GM12878 (cell line): ENCODE measurements at regions not wholly inside any gene's neighbourhood (a gene's known extent, or its start where the extent isn't known, plus 50 kb on each side); places are given as distances from the start of the nearest gene placed in this dataset.

ENCODE experiments used
- ATAC-seq: fragments of 200-7000 bp; cut with Tn5 transposase; 3 replicates; pipeline ENCODE4 v1.9.1; 2020; ENCODE audit warnings: mild to moderate bottlenecking, moderate library complexity
- BruUV-seq: library from RNA; stranded (reverse); fragments of 400-500 nt; replicated peaks from 2 replicates; lab custom pipeline; 2021; lab: Mats Ljungman, UMichigan
- CTCF ChIA-PET: fragments of 300-600 bp; sonication (Branson Sonifier 250); formaldehyde crosslinking; extraction: SDS; loops from one replicate; lab custom pipeline; 2021; ENCODE audit warnings: inconsistent platforms; lab: Yijun Ruan, JAX
- POLR2A ChIA-PET: fragments of 350-600 bp; formaldehyde crosslinking; extraction: SDS; loops from one replicate; lab custom pipeline; 2021; ENCODE audit warnings: inconsistent platforms; lab: Charles Lee
- RAD21 ChIA-PET: fragments of 300-600 bp; sonication (Branson Sonifier 250); formaldehyde crosslinking; loops from one replicate; lab custom pipeline; 2023; ENCODE audit warnings: antibody characterized with exemption; ENCODE audit not compliant: unreplicated experiment; lab: Charles Lee
- SMC1A ChIA-PET: fragments of 300-600 bp; sonication (Branson Sonifier 250); formaldehyde crosslinking; loops from one replicate; lab custom pipeline; 2023; ENCODE audit not compliant: unreplicated experiment, uncharacterized antibody; lab: Charles Lee
- DNase-seq: peaks from one replicate; pipeline ENCODE4 v3.0.0-alpha.2; 2011; ENCODE audit warnings: low read depth, low spot score
- FAIRE-seq: peaks from 3 replicates; lab custom pipeline; 2011; peaks lifted over from hg19 to GRCh38; lab: Jason Lieb, UNC
- H2AFZ ChIP-seq: 2 replicates; pipeline ENCODE4 v1.6.0; 2011; ENCODE audit warnings: low read depth, low read length, control low read depth; ENCODE audit not compliant: control insufficient read depth
- H3K27ac ChIP-seq: 2 replicates; pipeline ENCODE4 v1.5.1; 2011; ENCODE audit warnings: control low read depth; ENCODE audit not compliant: control insufficient read depth, insufficient read depth
- H3K27me3 ChIP-seq, 2 experiments: replicated peaks in 1 of 2; 2 replicates each; pipeline versions ENCODE4 v1.6.0 to v1.6.1; 2011; ENCODE audit warnings: low read length in 1 of 2; ENCODE audit not compliant: control insufficient read depth in 2 of 2, insufficient read depth in 2 of 2
- H3K36me3 ChIP-seq, 2 experiments: 2 replicates each; pipeline ENCODE4 v1.5.1; 2011; ENCODE audit warnings: low read length in 1 of 2; ENCODE audit not compliant: control insufficient read depth in 2 of 2, insufficient read depth in 2 of 2
- H3K4me1 ChIP-seq: 2 replicates; pipeline ENCODE4 v1.6.1; 2011; ENCODE audit warnings: mild to moderate bottlenecking, low read length, moderate library complexity, mixed read lengths; ENCODE audit not compliant: control insufficient read depth, insufficient read depth
- H3K4me2 ChIP-seq: 2 replicates; pipeline ENCODE4 v1.6.0; 2011; ENCODE audit warnings: control low read depth; ENCODE audit not compliant: control insufficient read depth, insufficient read depth
- H3K4me3 ChIP-seq: fragments of 200-600 bp; sonication (generic); 2 replicates; pipeline ENCODE4 v1.5.1; 2016
- H3K79me2 ChIP-seq: 2 replicates; pipeline ENCODE4 v1.6.0; 2011; ENCODE audit warnings: low read length; ENCODE audit not compliant: control insufficient read depth, insufficient read depth
- H3K9ac ChIP-seq: 2 replicates; pipeline ENCODE4 v1.8.0; 2011; ENCODE audit warnings: low read length, control low read depth, mixed read lengths; ENCODE audit not compliant: control insufficient read depth, insufficient read depth
- H3K9me3 ChIP-seq: replicated peaks from 3 replicates; pipeline ENCODE4 v1.5.1; 2011; ENCODE audit warnings: mild to moderate bottlenecking, low read length; ENCODE audit not compliant: control insufficient read depth, insufficient read depth
- H4K20me1 ChIP-seq: 2 replicates; pipeline ENCODE4 v1.6.0; 2011; ENCODE audit not compliant: control insufficient read depth, insufficient read depth
- ATF7 ChIP-seq: fragments of 450-650 bp; IDR thresholded peaks from 2 replicates; pipeline ENCODE4 v1.6.1; 2016; ENCODE audit warnings: low read depth, mild to moderate bottlenecking
- BHLHE40 ChIP-seq, 2 experiments: fragments of 450-650 bp in 1 of 2; IDR thresholded peaks; 2 replicates each; pipeline ENCODE4 v1.6.1; 2011 to 2017; ENCODE audit warnings: low read depth in 2 of 2, borderline replicate concordance in 1 of 2, improper control_type of control experiment in 1 of 2, low read length in 1 of 2, mild to moderate bottlenecking in 1 of 2
- CBX3 ChIP-seq: fragments of 200-600 bp; sonication (generic); IDR thresholded peaks from 2 replicates; pipeline ENCODE4 v1.6.1; 2016; ENCODE audit warnings: low read depth, borderline replicate concordance
- CHD4 ChIP-seq: fragments of 200-600 bp; sonication (generic); IDR thresholded peaks from 2 replicates; pipeline ENCODE4 v1.6.1; 2016; ENCODE audit warnings: mild to moderate bottlenecking
- GABPA ChIP-seq: IDR thresholded peaks from 2 replicates; pipeline ENCODE4 v1.6.1; 2014; ENCODE audit warnings: antibody characterized with exemption, low read depth, mild to moderate bottlenecking, inconsistent platforms
- KLF5 ChIP-seq: fragments of 450-650 bp; IDR thresholded peaks from 2 replicates; pipeline ENCODE4 v1.6.1; 2014; ENCODE audit warnings: mild to moderate bottlenecking; ENCODE audit not compliant: partially characterized antibody
- NFIC ChIP-seq: IDR thresholded peaks from 2 replicates; pipeline ENCODE4 v1.6.1; 2012; ENCODE audit warnings: low read depth, mild to moderate bottlenecking, inconsistent platforms, low read length, moderate library complexity
- NFXL1 ChIP-seq: fragments of 450-650 bp; IDR thresholded peaks from 2 replicates; pipeline ENCODE4 v1.6.1; 2017; ENCODE audit warnings: antibody characterized with exemption, mild to moderate bottlenecking, borderline replicate concordance
- NR2C1 ChIP-seq: fragments of 450-650 bp; IDR thresholded peaks from 2 replicates; pipeline ENCODE4 v1.6.1; 2017; ENCODE audit warnings: antibody characterized with exemption, mild to moderate bottlenecking, moderate library complexity
- RELA ChIP-seq: fragments of 450-650 bp; IDR thresholded peaks from 2 replicates; pipeline ENCODE4 v1.8.0; 2014; ENCODE audit warnings: borderline replicate concordance; ENCODE audit not compliant: partially characterized antibody
- RUNX3 ChIP-seq: IDR thresholded peaks from 2 replicates; pipeline ENCODE4 v1.6.1; 2012; ENCODE audit warnings: low read length, inconsistent platforms
- SUZ12 ChIP-seq: fragments of 200-600 bp; sonication (generic); IDR thresholded peaks from one replicate; pipeline ENCODE4 v1.6.1; 2018; ENCODE audit warnings: antibody characterized with exemption, mild to moderate bottlenecking; ENCODE audit not compliant: unreplicated experiment
- YBX1 ChIP-seq: fragments of 450-650 bp; IDR thresholded peaks from 2 replicates; pipeline ENCODE4 v1.6.1; 2016; ENCODE audit warnings: antibody characterized with exemption
- YY1 ChIP-seq: IDR thresholded peaks from 2 replicates; pipeline ENCODE4 v1.6.1; 2011; ENCODE audit warnings: low read depth, mild to moderate bottlenecking, low read length
- WGBS: methylation state at CpG from one replicate; pipeline ENCODE4 v1.1.6; 2016; ENCODE audit warnings: low lambda C conversion rate; ENCODE audit not compliant: insufficient replicate concordance, insufficient coverage; ENCODE audit errors: missing lambda C conversion rate; 5-methylcytosine and 5-hydroxymethylcytosine counted together
- in situ Hi-C: fragments of 300-500 bp; cut with MboI; formaldehyde crosslinking; loops from 9 replicates; pipeline ENCODE4 v1.14.3; 2018; ENCODE audit warnings: mixed read lengths
- intact Hi-C: fragments of 100-400 bp; cut with micrococcal nuclease; formaldehyde crosslinking; loops from one replicate; pipeline ENCODE4 v1.14.2; 2022; ENCODE audit not compliant: unreplicated experiment

GRCh38 chr18:76052227-76052595 is 442.8 kb downstream of the ZNF516 start:
- ChIA-PET CTCF (no interaction called here), SMC1A (no interaction called here), POLR2A (no interaction called here), RAD21 (no interaction called here)
- Histone ChIP-seq H3K4me3 (no peak overlapping the region), H3K27me3 (no peaks in the 10 kb centered on the region), H4K20me1 (no peaks in the 10 kb centered on the region), H2AFZ (no peak overlapping the region), H3K4me2 (no peak overlapping the region), H3K79me2 (no peaks in the 10 kb centered on the region), H3K9me3 (no peaks in the 10 kb centered on the region), H3K27ac (no peak overlapping the region), H3K36me3 (no peaks in the 10 kb centered on the region), H3K9ac (no peak overlapping the region), H3K4me1 (no peaks in the 10 kb centered on the region)
- DNase-seq, result no peak
- intact Hi-C loops, result no loop called here
- no TSS peak for BruUV-seq
- in situ Hi-C loops, result no loop called here
- no peak for FAIRE-seq
- no peak for ATAC-seq
- 24% methylated on average over 9 of the region's 9 CpGs for WGBS
- TF ChIP-seq NFXL1 (no peak), BHLHE40 (IDR thresholded peaks at IDR 0.05; ENCODE audit: borderline replicate concordance in 1 of 2, low read depth in 2 of 2, low read length in 1 of 2) (no peak), KLF5 (no peak), CBX3 (no peak), RUNX3 (no peak), NR2C1 (no peak), YY1 (no peak), CHD4 (no peak), NFIC (no peak), GABPA (no peak), SUZ12 (no peak), ATF7 (no peak), YBX1 (no peak), RELA (no peak)
